ENCODE measurements at regions not wholly inside any gene's neighbourhood (a gene's known extent, or its start where the extent isn't known, plus 50 kb on each side); places are given as distances from the start of the nearest gene placed in this dataset.

DNA sequence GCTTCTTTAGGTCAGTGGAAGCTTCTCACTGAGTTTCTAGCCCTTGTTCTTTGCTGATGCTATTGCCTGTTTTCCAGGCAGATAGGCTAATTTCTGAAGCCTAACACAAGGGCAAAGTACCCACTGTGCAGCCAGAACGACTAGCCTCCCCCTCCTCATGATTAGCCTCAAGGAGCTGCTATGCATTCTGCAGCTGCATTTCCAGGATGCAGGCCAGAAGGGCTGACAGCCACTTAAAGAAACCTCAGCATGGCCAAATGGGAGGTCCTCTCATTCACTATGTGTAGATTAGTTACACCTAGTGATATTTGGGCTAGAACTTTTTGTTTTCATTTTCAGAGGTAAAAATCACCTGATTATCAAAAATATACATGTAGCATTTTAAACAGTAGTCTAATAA is 216.0 kb downstream of the RAD51AP2 start:
- no peaks in the 10 kb centered on the region for H3K9me3 ChIP-seq
- H3K36me3 ChIP-seq, result no peaks in the 10 kb centered on the region
- no peak for DNase-seq
- H3K4me3 ChIP-seq, result no peak overlapping the region
- WGBS, 2 donors, result 0 to 9% methylated on average over 1 of the region's 1 CpG
- intact Hi-C loops (cut with DNase I), result no loop called here
- no peaks in the 10 kb centered on the region for H3K27me3 ChIP-seq
- H3K4me1 ChIP-seq, result no peaks in the 10 kb centered on the region
- TF ChIP-seq, protein P1, sequence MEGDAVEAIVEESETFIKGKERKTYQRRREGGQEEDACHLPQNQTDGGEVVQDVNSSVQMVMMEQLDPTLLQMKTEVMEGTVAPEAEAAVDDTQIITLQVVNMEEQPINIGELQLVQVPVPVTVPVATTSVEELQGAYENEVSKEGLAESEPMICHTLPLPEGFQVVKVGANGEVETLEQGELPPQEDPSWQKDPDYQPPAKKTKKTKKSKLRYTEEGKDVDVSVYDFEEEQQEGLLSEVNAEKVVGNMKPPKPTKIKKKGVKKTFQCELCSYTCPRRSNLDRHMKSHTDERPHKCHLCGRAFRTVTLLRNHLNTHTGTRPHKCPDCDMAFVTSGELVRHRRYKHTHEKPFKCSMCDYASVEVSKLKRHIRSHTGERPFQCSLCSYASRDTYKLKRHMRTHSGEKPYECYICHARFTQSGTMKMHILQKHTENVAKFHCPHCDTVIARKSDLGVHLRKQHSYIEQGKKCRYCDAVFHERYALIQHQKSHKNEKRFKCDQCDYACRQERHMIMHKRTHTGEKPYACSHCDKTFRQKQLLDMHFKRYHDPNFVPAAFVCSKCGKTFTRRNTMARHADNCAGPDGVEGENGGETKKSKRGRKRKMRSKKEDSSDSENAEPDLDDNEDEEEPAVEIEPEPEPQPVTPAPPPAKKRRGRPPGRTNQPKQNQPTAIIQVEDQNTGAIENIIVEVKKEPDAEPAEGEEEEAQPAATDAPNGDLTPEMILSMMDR (IDR thresholded peaks at IDR 0.05), result no peak
- TF ChIP-seq POLR2A (IDR thresholded peaks at IDR 0.05) (no peak), EP300 (IDR thresholded peaks at IDR 0.05) (no peak), POLR2AphosphoS5 (IDR thresholded peaks at IDR 0.05) (no peak)
- H3K27ac ChIP-seq, result no peak overlapping the region

DNA sequence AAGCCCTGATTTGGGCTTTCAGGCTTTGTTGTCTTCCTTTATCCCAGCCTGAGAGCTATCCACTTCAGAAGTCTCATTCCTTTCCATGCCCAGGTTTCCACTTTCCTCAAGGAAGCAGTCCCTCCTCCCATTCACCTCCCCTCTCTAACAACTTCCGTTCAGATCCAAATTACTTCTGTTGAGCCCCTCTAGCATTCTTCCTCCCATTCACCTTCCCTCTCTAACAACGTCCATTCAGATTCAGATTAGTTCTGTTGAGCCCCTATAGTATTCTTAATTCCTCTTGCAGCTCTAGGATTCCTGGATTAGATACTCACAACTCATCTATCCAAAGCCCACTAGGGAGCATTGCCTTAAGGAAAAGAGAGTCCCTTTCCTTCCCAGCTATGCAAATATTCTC is 216.8 kb downstream of the RAD51AP2 start:
- H3K36me3 ChIP-seq, result no peaks in the 10 kb centered on the region
- 74 to 80% methylated on average over 2 of the region's 2 CpGs for WGBS, 2 donors
- no peak overlapping the region for H3K27ac ChIP-seq
- intact Hi-C loops (cut with DNase I), result no loop called here
- H3K4me1 ChIP-seq, result no peaks in the 10 kb centered on the region
- TF ChIP-seq POLR2AphosphoS5 (IDR thresholded peaks at IDR 0.05) (no peak), EP300 (IDR thresholded peaks at IDR 0.05) (no peak), POLR2A (IDR thresholded peaks at IDR 0.05) (no peak)
- TF ChIP-seq, protein P1 (IDR thresholded peaks at IDR 0.05), result no peak
- no peak for DNase-seq
- no peaks in the 10 kb centered on the region for H3K27me3 ChIP-seq
- no peaks in the 10 kb centered on the region for H3K9me3 ChIP-seq
- no peak overlapping the region for H3K4me3 ChIP-seq

DNA sequence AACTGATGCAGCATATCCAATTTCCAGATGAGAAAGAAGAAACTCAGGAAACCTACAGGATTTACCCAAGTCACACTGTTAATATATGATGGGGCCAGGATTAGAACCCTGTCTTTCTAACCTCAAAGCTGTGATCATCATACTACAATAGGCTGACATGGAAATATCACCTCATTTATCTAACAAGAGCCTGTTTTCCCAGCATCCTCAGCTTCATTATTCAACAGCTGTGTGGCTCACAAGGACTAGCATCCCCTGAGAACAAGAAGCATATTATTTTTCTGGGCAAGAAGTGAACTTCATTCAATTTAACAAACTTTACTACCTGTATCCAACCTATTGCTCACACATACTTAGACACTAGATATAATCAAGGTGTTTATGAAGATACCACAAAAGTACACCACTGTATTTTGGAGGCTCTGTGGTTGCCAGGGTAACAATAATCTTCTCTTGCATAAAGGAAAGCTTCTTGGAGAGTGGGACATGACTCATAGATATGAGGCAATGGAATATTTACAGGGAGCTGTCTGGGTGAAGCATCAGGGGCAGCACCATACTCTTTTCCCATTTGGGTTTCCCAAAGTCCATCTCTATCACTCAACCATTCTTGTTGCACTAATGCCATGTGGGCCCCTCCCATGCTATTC is 218.2 kb downstream of the RAD51AP2 start:
- Histone ChIP-seq H3K4me3 (no peak overlapping the region), H3K36me3 (no peaks in the 10 kb centered on the region), H3K27me3 (no peaks in the 10 kb centered on the region), H3K4me1 (no peaks in the 10 kb centered on the region), H3K27ac (no peak overlapping the region), H3K9me3 (no peaks in the 10 kb centered on the region)
- intact Hi-C loops (cut with DNase I), result no loop called here
- TF ChIP-seq POLR2AphosphoS5 (IDR thresholded peaks at IDR 0.05) (no peak), POLR2A (IDR thresholded peaks at IDR 0.05) (no peak)
- DNase-seq, result no peak

DNA sequence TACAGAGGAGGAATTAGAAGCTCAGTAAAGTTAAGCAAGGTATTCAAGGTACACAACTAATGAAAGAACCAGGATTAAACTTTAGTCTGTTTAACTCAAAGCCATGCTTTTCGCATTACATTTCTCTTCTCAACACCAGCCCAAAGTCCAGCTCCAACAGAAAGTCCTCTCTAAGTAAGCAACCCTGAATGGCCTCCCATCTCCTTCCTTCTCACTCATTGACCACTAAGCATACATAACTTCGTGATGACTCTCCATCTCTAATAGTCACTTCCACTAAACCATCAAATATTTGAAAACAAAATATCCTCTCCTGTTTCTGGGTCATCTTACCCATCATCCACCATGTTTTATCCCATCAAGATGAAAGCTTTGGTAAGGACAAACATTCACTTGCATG is 219.8 kb downstream of the RAD51AP2 start:
- no peaks in the 10 kb centered on the region for H3K9me3 ChIP-seq
- H3K4me1 ChIP-seq, result no peaks in the 10 kb centered on the region
- intact Hi-C loops (cut with DNase I), result no loop called here
- DNase-seq, result no peak
- H3K36me3 ChIP-seq, result no peaks in the 10 kb centered on the region
- TF ChIP-seq POLR2A (IDR thresholded peaks at IDR 0.05), result no peak
- 70 to 92% methylated on average over 2 of the region's 2 CpGs for WGBS, 2 donors
- no peak overlapping the region for H3K4me3 ChIP-seq
- no peak overlapping the region for H3K27ac ChIP-seq
- no peaks in the 10 kb centered on the region for H3K27me3 ChIP-seq

DNA sequence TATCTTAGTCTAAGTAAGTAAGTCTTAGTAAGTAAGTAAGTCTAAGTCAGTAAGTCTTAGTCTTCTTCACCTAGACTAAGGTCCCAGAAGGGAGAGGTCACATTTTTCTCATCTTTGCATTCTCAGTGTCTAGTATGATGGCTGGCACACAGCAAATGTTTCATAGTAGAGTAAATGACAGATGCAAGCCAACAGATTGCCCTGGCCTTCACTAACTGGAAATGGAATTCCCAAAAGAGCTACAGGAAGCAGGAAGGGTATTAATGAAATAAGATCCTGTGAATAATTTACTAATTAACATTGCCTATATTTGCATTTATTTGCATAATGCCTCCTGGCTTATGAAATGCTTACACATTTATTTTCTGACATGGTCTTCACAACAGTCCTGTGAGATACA is 221.6 kb downstream of the RAD51AP2 start:
- TF ChIP-seq, protein P1 (IDR thresholded peaks at IDR 0.05), result no peak
- TF ChIP-seq EP300 (IDR thresholded peaks at IDR 0.05) (no peak), POLR2A (IDR thresholded peaks at IDR 0.05) (no peak), POLR2AphosphoS5 (IDR thresholded peaks at IDR 0.05) (no peak)
- Histone ChIP-seq H3K27ac (no peak overlapping the region), H3K4me1 (no peaks in the 10 kb centered on the region), H3K9me3 (no peaks in the 10 kb centered on the region), H3K36me3 (no peaks in the 10 kb centered on the region), H3K4me3 (no peak overlapping the region), H3K27me3 (no peaks in the 10 kb centered on the region)
- DNase-seq, result no peak
- intact Hi-C loops (cut with DNase I), result no loop called here

DNA sequence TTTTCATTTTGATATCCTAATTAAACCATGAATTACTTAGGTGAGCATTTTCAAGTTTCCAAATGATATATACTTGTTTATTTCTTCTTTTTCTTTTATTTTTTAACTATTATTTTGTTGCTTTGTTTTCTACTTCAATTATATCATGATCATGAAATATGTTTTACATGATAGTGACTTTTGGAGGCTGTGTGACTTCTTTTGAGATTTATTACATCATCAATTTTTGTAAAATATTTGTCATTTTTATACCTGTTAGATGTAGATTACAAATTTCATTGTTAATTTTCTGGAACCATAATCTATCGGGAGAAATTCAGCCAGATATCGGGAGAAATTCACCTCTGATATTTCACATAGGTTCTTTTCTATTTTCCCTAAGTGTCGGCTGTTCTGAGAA is 228.6 kb downstream of the RAD51AP2 start:
- Histone ChIP-seq H3K4me3 (no peak overlapping the region), H3K9me3 (no peaks in the 10 kb centered on the region), H3K27ac (no peak overlapping the region), H3K36me3 (no peaks in the 10 kb centered on the region), H3K4me1 (no peaks in the 10 kb centered on the region), H3K27me3 (no peaks in the 10 kb centered on the region)
- TF ChIP-seq EP300 (IDR thresholded peaks at IDR 0.05) (no peak), POLR2A (IDR thresholded peaks at IDR 0.05) (no peak), POLR2AphosphoS5 (IDR thresholded peaks at IDR 0.05) (no peak)
- TF ChIP-seq, protein P1 (IDR thresholded peaks at IDR 0.05), result no peak
- intact Hi-C loops (cut with DNase I), result no loop called here
- 82 to 95% methylated on average over 3 of the region's 3 CpGs for WGBS, 2 donors
- DNase-seq, result no peak

Data from sigmoid colon (tissue), 6 donors.